CD1c-positive myeloid dendritic cell (primary cell): ENCODE measurements at regions not wholly inside any gene's neighbourhood (a gene's known extent, or its start where the extent isn't known, plus 50 kb on each side); places are given as distances from the start of the nearest gene placed in this dataset.

Source experiments
- DNase-seq: peaks from one replicate; pipeline ENCODE4 v3.0.0-alpha.2; 2016; ENCODE audit errors: extremely low spot score

DNA sequence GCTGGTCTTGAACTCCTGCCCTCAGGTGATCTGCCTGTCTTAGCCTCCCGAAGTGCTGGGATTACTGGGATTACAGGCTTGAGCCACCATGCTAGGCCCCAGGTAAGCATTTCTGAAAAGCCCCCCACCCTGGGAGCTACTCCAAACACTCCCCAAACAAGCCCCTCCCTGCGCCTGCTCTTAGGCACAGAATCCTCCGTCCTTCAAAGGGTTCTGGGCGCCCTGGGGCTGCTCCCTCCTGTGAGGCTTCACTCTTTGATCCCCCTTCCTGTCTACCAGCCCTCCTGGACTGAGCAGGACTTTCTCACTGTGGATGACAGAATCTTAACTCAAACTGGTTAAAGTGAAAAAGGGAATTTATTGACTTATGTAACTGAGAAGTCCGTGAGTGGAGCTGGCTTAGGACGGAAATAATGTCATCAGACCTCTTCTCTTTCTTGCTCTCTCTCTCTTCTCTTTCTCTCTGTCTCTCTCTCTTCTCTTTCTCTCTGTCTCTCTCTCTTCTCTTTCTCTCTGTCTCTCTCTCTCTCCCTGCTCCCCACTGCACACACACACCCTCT lies 66.9 kb upstream of the CLMN start:
- DNase-seq: no peak

DNA sequence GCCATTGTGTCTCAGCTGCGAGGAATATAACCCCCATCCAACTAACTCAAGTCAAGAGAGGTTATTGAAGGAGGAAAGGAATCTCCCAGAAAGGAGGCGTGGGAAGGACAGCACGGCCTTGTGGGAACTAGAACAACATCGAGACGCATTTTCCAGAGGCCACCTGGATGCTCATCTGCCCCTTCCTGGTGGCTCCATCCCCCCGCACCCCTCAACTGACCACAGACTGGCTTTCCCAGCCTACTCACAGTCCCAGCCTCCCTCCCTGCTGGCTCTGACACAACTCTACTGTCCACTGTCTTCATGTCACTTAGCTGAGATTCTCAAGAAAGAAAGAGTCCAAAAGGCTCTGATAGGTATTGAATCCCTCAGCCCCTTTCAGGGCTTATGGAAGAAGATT lies 66.0 kb upstream of the CLMN start:
- no peak for DNase-seq

DNA sequence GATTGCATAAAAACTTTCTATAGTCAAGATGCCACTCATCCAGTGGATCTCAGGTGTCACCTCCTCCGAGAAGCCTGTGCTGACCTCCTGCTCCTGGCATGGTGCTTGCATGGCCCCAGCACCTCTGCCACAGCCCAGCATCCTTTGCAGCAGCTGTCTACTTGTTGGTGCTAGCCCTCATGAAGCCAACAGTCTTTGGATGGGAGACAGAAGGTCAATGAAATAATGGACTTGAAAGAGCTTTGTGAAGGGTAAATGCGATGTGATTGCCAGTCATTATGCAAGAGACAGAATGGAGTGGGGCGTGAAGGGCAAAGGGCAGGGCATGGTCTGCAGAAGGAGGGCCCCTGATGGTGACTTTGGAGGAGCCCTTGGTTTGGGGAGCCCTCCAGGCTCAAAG lies 63.0 kb upstream of the CLMN start:
- no peak for DNase-seq

DNA sequence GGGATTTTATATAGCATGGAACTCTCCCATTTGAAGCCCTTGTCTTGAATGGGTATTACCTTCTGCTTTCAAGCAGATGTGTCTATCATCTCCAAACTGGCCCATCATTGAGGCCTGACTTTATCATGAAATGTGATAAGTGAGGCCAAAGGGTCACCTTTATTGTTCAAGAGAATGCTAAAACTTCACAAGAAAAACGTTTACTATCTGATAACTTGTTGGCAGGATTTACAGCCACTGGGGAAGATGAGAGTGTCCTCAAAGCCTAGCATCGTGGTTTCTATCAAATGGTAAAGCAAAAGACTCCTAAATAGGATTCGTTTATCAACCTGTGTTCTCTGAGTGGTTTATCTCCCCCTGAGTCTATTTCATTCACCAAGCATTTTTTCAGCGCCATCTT lies 62.0 kb upstream of the CLMN start:
- no peak for DNase-seq

DNA sequence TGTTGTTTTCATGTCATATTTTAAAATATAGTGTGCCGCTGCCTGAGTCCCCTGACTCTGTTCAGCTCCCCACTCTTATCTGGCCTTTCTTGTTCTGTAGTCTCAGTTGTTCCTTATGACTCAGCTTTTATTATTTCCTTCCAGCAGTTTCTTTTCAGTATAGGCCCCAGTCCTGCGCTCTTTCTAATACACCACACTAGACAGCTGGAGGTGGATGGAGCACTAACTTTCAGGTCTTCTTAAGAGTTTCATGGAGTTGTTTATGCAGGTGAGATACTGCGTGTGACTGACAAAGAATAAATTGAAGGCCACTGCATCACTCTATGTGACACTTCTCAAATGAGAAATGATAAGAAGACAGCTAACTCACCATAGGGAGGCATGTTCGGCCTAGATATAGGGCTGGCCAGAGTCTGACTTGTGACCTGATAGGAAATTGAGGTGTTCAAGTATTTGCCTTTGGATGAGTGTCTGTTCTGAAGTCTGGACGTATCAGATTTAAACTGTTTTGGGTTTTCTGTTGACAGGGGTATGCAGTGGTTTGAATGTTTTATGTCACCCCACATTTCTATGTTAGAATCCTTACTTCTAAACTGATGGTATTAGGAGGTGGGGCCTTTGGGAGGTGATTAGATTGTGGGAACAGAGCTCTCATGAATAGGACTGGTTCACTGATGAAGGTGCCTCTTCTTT lies 60.8 kb upstream of the CLMN start:
- DNase-seq: no peak

DNA sequence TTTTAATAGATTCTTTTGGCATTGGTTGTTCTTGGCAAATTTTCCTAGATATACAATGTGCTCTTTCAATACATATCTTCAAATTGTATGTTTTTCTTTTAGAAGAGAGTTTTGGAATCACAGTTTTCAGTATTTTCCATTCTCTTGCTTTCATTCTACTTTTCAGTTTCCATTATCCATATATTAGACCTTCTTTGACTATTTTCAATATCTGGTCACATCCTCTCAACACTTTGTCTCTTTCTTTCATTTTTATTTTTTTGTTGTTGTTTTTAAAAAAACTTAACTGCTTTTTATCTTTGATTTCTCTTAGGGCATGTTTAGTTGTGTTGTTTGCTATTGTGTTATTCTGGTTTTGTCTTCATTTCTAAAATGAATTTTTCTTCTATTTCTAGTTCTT lies 59.9 kb upstream of the CLMN start:
- no peak for DNase-seq

DNA sequence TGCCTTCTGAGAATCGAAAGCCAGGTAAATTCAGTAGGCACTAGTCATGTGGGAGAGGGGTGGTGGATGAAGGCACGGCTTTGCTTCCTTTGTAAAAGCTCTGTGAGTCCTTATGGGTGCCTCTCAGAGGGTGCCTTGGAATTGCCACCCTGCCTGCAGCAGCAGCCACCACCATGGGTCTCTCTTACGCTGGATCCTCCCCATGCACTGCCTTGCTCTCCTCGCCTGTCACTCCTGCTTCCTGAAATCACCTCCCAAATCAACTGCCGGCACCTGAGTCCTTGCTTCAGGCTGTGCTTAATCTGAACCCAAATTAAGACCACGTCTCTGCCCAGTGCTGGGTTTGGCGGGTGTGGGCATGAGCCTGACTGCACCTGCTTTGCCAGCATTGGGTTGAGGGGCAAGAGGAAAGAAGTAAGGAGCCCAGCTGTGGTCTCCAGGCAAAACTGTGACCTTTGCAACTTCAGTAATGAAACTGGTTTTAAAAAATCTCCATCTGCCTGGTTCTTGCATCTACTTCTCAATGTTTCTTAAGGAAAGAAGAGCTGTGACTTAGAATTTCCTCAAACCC lies 55.9 kb upstream of the CLMN start:
- no peak for DNase-seq

DNA sequence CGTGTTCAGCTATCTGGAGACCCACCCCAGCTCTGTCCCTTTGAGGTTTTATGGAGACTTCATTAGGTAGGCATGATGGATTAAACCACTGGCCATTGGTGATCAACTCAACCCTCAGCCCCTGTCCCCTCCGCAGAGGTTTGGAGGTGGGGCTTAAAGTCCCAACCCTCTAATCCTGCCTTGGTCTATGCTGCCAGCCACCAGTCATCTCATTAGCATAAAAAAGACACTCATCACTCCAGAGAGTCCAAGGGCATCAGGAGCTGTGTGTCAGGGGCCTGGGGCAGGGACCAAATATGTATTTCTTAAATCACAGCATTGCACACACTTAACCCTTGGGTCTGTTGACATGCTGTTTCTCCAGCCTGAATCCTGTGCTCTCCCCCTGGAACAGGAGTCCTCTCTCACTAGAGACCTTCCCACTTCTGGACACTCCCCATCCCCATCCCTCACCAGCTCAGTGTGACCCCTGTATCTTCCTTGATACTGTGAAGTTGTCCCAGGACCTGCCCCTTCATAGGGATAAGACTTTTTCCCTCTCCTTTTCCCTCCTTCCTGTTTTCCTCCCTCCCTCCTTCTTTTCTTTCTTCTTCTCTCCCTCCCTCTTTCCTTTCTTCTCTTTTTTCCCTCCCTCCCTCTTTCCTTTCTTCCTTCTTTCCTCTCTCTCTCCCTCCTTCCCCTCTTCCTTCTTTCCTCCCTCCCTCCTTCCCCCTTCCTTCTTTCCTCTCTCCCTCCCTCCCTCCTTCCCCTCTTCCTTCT lies 54.7 kb upstream of the CLMN start:
- DNase-seq: no peak

DNA sequence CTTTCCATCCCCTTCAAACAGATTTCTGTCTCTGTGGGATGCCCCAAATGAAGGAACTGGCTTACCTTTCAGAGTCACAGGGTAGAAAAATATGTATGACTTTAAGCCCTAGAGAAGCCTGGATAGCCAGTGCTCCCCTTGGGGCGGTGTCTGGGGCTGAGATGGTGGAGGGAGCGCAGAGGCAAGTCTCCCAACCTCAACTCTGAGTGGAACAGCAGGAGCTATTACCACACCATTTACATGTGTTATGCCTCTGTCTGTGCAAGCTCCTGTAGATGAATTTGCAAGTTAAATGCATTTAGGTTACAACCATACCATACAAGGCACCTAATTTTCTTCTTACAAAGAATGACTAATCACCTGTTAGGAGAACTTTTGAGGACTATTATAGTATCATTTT lies 50.4 kb upstream of the CLMN start:
- no peak for DNase-seq
